ENCODE measurements at regions not wholly inside any gene's neighbourhood (a gene's known extent, or its start where the extent isn't known, plus 50 kb on each side); places are given as distances from the start of the nearest gene placed in this dataset.

GRCh38 chr6:149259753-149260152 is 57.8 kb upstream of the TAB2 start:
- Histone ChIP-seq H3K9me3 (ENCODE audit: low read length) (no peaks in the 10 kb centered on the region), H3K9me2 (ENCODE audit: insufficient read depth, low read length) (no peaks in the 10 kb centered on the region), H3K4me2 (ENCODE audit: low read length) (no peak overlapping the region), H3K4me3 (ENCODE audit: low read depth, low read length, poor library complexity, severe bottlenecking) (no peak overlapping the region), H2AFZ (ENCODE audit: low read length) (no peak overlapping the region), H3K36me3 (ENCODE audit: insufficient read depth, low read length) (no peaks in the 10 kb centered on the region), H3K27ac (ENCODE audit: low read depth, low read length, poor library complexity, severe bottlenecking) (no peak overlapping the region), H3K79me2 (ENCODE audit: insufficient read depth, low read depth, low read length) (no peaks in the 10 kb centered on the region), H3K4me1 (ENCODE audit: insufficient read depth, low read length, poor library complexity, severe bottlenecking) (no peaks in the 10 kb centered on the region), H4K20me1 (ENCODE audit: insufficient read depth, low read length) (no peaks in the 10 kb centered on the region)
- POLR2A ChIA-PET = no interaction called here
- TF ChIP-seq CTCF (conservative IDR thresholded peaks at IDR 0.05; ENCODE audit: low read length) (no peak), EZH2phosphoT487 (IDR thresholded peaks at IDR 0.05; ENCODE audit: borderline replicate concordance, low read depth, low read length) (no peak)
- CTCF ChIA-PET (ENCODE audit: unreplicated experiment) = no interaction called here
- no TSS peak for BruUV-seq (replicated peaks)
- intact Hi-C loops (cut with micrococcal nuclease; ENCODE audit: unreplicated experiment) = no loop called here
- DNase-seq (ENCODE audit: low spot score) = no peak

- H3K4me1 ChIP-seq (ENCODE audit: insufficient read depth, low read length, poor library complexity, severe bottlenecking) = no peaks in the 10 kb centered on the region
- intact Hi-C loops (cut with micrococcal nuclease; ENCODE audit: unreplicated experiment) = no loop called here
- POLR2A ChIA-PET = interaction anchor here (0.6 kb wide), 1 partner anchor 80 kb away, joined by 3 read pairs; no protein-coding TSS in a partner anchor
- no peak overlapping the region for H3K4me2 ChIP-seq (ENCODE audit: low read length)
- no peak overlapping the region for H3K4me3 ChIP-seq (ENCODE audit: low read depth, low read length, poor library complexity, severe bottlenecking)
- no peaks in the 10 kb centered on the region for H3K9me3 ChIP-seq (ENCODE audit: low read length)
- no peaks in the 10 kb centered on the region for H3K36me3 ChIP-seq (ENCODE audit: insufficient read depth, low read length)
- no peak for TF ChIP-seq CTCF (conservative IDR thresholded peaks at IDR 0.05; ENCODE audit: low read length)
- no peak for TF ChIP-seq EZH2phosphoT487 (IDR thresholded peaks at IDR 0.05; ENCODE audit: borderline replicate concordance, low read depth, low read length)
- CTCF ChIA-PET (ENCODE audit: unreplicated experiment) = no interaction called here
- no peaks in the 10 kb centered on the region for H4K20me1 ChIP-seq (ENCODE audit: insufficient read depth, low read length)
- no peaks in the 10 kb centered on the region for H3K9me2 ChIP-seq (ENCODE audit: insufficient read depth, low read length)
- no peak overlapping the region for H3K27ac ChIP-seq (ENCODE audit: low read depth, low read length, poor library complexity, severe bottlenecking)
- no TSS peak for BruUV-seq (replicated peaks)
- H2AFZ ChIP-seq (ENCODE audit: low read length) = no peak overlapping the region
- DNase-seq (ENCODE audit: low spot score) = no peak
- no peaks in the 10 kb centered on the region for H3K79me2 ChIP-seq (ENCODE audit: insufficient read depth, low read depth, low read length)
Measured at GRCh38 chr6:149260214-149260874, 57.2 kb upstream of the TAB2 start.

- H3K4me2 ChIP-seq (ENCODE audit: low read length) = no peak overlapping the region
- ChIA-PET POLR2A (interaction anchor here (0.5 to 1.5 kb wide), 6 partner anchors 9 to 835 kb away, joined by 3 to 7 read pairs (median 6); no protein-coding TSS in a partner anchor), CTCF (ENCODE audit: unreplicated experiment) (no interaction called here)
- H2AFZ ChIP-seq (ENCODE audit: low read length) = no peak overlapping the region
- no peak overlapping the region for H3K4me3 ChIP-seq (ENCODE audit: low read depth, low read length, poor library complexity, severe bottlenecking)
- no TSS peak for BruUV-seq (replicated peaks)
- DNase-seq (ENCODE audit: low spot score) = no peak
- H4K20me1 ChIP-seq (ENCODE audit: insufficient read depth, low read length) = no peaks in the 10 kb centered on the region
- H3K27ac ChIP-seq (ENCODE audit: low read depth, low read length, poor library complexity, severe bottlenecking) = no peak overlapping the region
- H3K79me2 ChIP-seq (ENCODE audit: insufficient read depth, low read depth, low read length) = no peaks in the 10 kb centered on the region
- H3K4me1 ChIP-seq (ENCODE audit: insufficient read depth, low read length, poor library complexity, severe bottlenecking) = peaks cover 2% of the 10 kb centered on the region
- no peaks in the 10 kb centered on the region for H3K9me3 ChIP-seq (ENCODE audit: low read length)
- no peaks in the 10 kb centered on the region for H3K36me3 ChIP-seq (ENCODE audit: insufficient read depth, low read length)
- TF ChIP-seq EZH2phosphoT487 (IDR thresholded peaks at IDR 0.05; ENCODE audit: borderline replicate concordance, low read depth, low read length) (no peak), CTCF (conservative IDR thresholded peaks at IDR 0.05; ENCODE audit: low read length) (no peak)
- no peaks in the 10 kb centered on the region for H3K9me2 ChIP-seq (ENCODE audit: insufficient read depth, low read length)
- intact Hi-C loops (cut with micrococcal nuclease; ENCODE audit: unreplicated experiment) = no loop called here
Measured at GRCh38 chr6:149261364-149262040, 56.0 kb upstream of the TAB2 start.

All from OCI-LY7 (cell line).